HG02943 (cell line): ENCODE measurements at regions not wholly inside any gene's neighbourhood (a gene's known extent, or its start where the extent isn't known, plus 50 kb on each side); places are given as distances from the start of the nearest gene placed in this dataset.

Experiments used
- ATAC-seq: cut with Tn5 transposase; IDR thresholded peaks from one replicate; pipeline ENCODE4 v1.9.1; 2021; ENCODE audit warnings: mild to moderate bottlenecking, low read depth, moderate library complexity; ENCODE audit not compliant: unreplicated experiment

DNA sequence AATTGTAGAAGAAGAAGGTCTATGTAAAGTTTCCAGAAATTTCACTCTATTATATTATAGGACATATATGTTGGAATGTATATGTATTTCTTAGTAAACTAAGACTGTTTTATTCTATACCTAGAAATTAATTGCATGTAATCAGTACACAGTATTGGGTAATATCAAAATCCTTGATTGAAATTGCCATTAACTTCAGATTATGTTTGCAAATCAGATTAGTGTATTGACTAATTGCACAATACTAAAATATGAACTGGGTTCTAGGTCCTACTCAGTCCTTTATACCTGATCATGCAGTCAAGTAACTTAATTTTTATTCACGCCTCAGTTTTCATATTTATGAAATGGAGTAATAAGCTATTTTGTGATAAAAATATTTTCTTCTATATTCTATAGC is 950.3 kb upstream of the ADGRL3 start:
- no peak for ATAC-seq

DNA sequence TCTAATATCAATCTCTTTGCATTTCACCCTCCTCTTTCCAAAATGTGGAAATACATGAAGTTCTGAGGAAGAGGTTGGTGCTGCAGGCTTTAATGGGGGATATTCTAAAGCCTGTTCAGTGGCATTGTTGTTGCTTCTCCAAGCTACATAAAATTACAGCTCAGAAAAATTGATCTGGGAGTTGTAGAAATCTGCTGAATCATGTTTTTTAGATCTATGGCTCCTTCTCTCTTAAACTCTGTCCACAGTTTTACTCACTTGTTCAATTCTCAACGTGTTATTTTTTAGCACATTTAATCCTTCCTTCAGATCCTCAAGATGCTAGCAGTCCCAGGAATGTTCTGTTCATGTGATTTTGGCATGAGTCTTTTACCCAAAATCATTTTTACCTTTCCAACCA is 949.5 kb upstream of the ADGRL3 start:
- no peak for ATAC-seq

DNA sequence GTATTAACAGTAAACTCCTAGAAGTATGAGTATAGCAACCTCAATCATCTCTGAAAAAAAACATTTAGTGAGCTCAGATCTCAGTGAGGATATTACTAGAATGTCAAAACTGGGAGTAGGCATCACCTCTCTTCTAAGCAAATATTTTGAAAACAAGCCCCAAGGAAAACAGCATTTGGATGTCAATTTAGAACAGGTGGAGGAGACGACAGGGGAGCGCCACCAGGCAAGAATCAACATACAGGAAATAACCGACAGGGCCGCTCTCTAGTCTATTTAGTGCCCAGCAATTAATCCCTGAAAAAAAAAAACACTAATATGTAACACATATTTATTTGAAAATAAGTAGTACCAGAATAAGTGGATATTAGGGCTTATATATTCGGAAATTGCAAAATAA is 940.3 kb upstream of the ADGRL3 start:
- no peak for ATAC-seq

DNA sequence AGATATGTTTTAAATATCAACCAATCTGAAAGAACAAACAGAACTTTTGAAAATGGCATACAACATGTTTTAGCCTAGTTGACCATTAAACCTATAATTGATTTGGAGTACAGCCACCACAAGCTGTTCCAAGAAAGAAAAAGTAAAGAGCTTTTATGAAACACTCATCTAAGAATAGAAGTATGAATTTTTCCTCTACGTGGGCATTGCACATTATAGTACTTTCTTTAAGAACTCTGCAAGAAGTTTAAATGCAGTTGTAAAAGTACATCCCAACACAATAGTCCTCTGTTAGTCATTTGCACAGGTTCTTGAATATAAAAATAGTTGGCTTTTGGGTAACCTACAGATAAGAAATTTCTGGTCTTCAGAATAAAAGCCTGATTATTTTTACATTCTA is 933.6 kb upstream of the ADGRL3 start:
- no peak for ATAC-seq

DNA sequence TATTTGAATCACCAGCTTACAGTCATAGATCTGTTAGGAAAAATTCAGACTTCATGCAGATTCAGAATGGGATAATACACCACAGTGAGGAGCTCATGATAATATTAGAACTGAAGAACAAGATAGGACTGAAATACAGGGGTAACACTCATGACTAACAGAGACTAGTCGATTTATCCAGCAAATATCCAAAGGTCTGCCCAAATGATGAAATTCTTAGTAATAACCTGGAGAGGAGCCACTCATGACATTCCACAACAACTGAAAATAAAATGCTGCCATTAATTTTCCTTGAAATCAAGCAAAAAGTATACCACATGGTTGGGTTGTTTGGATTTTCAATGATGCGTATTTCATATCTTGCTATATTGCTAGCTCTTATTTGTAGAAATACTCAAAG is 903.7 kb upstream of the ADGRL3 start:
- no peak for ATAC-seq

DNA sequence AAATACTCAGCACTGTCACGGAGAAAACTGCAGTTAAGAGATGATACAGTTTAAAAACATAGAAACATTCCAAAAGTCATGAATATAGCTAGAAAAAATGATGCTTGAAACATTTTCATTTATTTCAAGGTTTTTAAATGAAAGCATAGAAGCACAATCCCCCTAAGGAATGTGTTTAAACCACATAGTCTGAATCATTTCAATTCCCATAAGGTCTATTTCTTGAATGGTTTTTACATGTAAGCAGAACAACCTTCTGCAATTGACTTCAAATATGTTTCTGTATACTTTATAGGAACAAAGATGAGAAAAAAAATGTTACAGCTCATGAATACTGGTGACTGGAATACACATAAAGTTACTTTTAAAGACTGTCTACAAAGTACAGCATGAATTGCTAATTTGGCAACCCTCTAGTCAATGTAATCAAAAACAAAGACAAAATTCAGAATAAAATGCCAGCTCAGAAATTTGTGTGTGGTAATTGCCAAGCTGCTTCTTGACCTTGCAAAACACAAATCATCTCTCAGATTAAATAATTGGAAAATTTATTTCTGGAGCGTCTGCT is 886.4 kb upstream of the ADGRL3 start:
- no peak for ATAC-seq

DNA sequence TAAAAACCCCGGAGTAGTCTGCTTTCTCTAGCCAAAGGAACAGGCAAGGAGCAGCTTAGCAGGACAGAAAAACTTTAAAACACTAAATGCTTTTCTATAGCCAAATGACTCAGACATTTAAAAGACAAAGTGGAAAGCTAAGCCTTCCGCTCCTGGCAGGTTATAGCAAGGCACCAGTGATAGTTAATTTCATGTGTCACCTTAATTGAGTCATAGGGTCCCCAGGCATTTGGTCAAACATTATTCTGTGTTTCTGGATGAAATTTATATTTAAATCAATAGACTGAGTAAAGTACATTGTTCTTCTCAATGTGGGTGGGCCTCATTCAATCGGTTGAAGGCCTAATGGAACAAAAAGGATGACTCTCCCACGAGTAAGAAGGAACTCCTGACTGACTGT is 885.7 kb upstream of the ADGRL3 start:
- no peak for ATAC-seq

DNA sequence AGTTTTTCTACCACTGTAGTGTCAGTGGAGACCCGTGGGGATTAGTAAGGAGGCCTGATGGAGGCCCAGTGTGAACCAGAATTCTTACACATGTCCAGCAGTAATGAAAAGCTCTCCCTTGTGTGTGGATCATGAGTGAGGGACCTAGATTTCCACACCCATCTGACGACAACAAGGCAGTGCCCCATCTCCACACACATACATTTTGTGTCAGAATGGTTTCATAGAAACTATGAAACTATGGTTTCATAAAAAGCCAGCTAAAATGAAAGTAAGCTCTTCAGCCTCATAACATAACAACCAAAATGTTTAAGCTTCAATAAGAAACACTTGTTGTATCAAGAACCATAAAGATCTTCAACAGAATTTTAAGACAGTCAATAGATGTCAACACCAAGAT is 884.5 kb upstream of the ADGRL3 start:
- ATAC-seq: no peak

DNA sequence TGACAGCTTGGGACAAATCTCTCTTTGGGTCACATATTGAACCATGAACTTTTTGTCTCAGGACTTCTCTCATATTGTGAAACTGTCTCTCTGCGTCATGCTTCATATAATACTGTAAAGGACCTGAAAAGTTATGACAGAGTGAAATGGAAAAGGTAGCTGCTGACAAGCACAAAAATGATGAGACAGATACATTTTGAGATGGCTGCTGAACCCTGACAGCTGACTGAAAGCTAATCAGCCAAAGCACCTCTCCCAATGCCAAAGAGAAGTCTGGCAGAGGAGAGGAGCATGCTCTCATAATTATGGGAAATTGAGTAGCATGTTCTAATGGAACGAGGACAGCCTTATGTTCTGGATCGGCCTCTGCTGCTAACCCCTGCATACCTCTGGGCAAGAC is 873.4 kb upstream of the ADGRL3 start:
- ATAC-seq: no peak

DNA sequence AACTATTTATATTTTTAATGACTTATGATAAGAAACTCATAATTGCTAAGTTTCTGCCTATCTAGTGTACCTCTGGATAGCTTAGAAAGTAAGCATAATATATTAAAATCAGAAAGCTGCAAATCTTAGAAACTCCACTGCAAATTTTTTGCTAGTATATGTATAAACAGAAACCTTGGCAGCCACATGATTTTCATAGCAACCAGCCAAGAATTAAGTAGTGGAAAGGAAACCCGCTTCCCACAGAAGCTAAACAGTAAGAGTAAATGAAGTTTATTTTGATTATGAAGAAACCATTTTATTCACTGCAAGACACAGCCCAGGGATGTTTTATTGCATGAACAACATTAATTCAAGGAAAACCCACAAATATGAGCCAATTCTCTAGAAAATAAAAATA is 872.5 kb upstream of the ADGRL3 start:
- ATAC-seq: no peak

DNA sequence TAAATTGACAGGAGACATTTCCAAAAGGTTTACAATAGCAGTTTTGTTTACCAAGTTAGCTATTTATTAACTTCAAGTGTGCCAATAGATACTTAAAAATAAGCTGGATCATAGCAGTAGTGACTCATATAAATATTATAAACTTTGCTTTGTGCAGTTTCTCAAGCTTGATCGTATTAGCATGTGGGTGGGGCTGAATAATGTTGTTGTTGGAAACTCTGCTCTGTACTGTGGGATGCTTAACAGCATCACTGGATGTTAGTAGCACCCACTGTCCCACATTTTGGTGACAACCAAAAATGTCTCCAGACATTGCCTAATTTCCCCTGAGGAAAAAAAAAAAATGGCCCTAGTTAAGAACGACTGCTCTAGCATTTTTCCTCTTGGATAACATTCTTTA is 855.2 kb upstream of the ADGRL3 start:
- ATAC-seq: no peak

DNA sequence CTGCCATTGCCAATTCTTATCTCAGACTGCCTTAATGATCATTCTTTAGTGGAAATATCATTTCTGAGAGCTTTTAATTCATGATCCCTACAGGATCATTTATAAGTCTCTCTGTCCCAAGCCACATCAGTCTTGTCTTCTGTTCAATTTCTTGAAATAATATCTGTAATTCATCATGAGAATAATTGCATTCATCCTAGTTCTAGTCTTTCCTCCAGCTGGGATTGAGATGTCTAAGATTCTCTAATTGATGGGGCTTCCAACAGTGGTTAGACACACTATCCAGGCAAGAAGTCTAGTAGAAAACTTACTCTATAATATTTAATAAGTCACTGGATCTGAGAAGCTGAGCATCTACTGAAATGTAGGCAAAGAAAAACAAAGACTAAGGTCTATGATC is 854.7 kb upstream of the ADGRL3 start:
- ATAC-seq: no peak

DNA sequence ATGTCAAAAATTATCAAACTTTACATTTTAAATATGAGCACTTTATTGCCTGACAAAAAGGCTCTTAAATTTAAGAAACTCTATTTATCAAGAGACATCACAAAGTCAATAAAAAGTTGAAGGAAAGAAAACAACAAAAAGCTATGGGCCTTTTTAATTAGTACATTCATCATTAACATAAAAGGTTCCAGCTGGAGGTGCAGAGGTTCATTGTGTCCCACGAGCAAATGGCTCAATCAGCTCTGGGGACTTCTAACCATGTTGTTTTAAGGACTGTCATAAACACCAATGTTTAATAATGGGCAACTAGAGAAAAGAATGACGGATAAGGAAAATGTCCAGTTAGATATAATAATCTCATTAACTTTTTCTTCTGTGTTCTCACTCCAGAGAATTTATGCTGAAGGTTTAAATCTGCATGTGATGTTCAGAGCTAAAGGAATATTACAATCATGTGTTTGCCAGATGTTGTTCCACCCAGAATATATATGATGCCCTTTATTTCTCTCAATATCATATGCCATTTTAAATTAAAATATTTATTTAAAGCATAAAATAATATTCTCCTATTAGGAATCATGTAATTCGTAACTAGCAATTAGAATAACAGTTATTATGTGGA is 840.3 kb upstream of the ADGRL3 start:
- no peak for ATAC-seq

DNA sequence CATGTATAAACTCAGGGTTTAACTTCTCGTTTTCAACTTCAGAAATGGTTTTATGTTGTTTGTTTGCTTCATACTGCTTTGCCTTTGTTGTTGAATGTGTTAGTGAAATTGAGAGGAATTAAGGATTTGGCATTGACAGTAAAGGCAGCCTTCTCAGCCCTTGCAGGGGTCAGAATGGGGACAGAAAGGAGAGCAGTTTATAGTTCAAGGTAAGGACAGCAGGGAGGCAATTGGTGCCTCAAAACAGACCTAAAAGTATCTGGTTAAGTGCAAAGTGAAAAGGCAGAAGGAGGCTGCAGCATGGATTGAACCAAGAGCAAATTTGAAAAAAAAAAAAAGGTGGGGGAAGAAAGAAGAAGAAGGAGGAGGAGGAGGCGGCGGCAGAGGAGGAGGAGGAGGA is 835.0 kb upstream of the ADGRL3 start:
- ATAC-seq: no peak

DNA sequence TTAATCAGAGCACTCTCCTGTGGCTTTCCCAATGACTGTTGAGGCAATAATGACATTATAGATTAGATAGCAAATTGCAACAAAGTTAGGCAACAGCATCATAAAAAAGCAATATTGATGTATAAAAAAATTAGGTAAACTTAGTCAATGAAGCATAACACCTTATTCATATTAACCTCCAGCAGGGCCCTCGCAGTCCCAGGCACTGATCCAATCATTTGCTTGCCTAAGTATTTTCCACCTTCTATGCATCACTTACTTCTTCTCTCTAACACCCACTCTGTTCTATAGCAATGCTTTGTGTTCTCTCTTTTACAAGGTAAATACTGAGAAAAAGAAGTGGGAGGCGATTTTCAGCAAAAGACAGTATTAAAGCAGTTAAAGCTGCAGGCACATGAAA is 833.5 kb upstream of the ADGRL3 start:
- no peak for ATAC-seq

DNA sequence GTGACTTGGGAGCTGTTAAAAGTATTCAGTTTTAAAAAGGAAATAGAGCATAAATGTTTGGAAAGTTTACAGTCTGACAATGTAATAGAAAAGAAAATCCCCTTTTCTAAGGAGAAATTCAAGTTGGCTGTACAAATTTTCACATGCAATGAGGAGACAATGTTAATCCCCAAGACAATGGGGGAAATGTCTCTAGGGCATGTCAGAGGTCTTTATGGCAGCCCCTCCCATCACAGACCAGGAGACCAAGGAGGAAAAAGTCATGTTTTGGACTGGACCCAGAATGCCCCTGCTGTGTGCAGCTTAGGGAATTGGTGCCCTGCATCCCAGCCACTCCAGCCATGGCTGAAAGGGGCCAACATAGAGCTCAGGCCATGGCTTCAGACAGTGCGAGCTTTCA is 831.1 kb upstream of the ADGRL3 start:
- ATAC-seq: no peak

DNA sequence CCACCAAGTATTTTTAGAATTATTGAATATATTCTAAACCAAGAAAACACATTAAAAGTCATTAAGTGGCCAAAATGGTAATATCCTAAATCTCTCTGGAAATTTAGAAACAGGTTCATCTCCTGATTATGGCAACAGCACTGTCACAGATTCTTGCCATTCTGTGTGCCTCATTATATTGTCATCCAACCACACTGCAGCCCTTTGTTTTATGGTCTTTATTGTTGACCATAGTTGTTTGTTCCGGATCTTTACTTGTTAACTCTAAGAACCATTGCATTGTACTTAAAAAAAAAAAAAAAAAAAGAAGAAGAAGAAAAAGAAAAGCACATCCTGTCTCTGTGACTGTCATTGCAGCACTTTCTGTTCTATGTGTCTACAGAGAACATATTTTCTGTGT is 822.1 kb upstream of the ADGRL3 start:
- no peak for ATAC-seq

DNA sequence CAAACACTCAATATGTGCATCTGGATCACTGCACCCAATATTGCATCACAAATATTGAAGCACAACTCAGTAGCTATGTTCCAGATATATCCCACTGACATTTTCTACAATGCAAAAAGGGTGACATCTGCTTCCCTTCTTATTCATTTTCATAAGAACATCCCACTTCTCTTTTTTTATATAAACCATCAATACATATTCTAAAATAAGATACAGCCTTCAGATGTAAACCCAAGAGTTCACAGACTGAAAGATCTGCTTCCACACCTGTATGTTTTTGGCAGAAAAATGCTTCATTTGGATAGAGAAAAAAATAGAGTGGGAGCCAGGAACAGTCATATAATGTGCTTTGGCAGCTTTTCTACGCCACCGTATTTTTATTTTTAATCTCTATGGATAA is 815.6 kb upstream of the ADGRL3 start:
- ATAC-seq: no peak

DNA sequence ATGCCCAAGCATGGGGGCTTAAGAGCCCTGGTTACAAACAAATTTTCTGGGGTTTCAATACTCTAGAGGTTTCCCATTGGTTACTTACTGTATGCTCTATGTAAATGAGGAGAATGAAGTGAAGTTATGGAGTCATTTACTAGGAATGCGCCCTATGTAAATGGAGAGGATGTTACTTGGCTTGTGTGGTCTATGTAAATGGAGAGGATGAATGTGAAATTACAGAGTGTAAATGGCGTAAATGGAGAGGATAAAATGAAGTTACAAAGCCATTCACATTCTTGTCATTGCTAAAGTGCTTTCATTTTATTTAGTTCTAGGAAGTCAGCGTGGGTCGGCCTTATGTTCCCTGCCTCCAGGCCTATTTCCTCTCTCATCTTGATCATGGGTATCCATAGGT is 810.5 kb upstream of the ADGRL3 start:
- no peak for ATAC-seq

DNA sequence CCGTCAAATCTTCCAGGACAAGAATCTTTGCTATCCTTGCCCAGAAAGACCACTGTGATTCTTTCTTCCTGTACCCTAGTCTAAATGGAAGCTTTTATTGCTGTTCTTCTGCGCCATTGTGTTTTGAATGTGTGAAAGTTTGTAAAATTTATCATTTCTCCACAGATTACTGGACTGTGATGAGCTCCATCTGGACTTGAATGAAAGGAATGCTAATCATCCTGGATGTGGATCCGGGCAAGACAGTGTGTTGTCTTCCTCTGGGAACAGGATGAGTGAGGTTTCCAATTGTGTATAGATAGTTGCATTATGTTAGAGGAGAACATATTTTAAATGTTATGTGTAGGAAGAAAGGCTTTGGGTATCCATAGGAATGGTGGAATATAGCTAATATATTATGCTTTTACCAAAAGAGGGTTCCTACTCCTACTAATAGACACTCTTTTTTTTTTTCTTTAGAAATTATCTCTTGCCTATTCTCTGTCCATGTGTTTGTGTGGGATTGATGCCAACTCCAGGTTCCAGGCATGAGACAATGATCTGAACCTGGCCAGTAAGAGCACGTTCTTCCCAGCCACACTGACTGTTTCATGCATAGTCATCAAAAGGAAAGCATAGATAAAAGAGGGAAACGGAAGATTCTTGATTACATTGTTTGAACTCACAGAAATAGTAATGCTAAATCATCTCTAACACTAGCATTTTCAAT is 803.6 kb upstream of the ADGRL3 start:
- no peak for ATAC-seq

DNA sequence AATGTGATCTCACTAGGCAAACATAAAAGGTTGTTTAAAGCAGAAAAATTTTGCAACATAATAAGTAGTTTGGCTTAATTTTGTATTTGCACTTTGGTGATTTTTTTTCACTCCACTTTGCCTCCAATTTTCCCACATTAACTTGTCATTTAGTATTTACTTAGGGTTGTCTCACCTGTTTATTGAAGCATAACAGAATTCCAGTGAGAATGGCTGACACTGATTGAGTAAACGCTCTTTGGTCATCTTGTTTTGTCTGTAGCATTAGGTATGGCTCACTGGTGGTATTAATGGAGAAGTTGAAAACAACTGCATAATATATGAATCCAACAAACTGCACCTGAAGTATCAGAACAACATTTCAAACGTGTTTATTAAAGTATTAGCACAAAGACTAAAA is 799.5 kb upstream of the ADGRL3 start:
- no peak for ATAC-seq

DNA sequence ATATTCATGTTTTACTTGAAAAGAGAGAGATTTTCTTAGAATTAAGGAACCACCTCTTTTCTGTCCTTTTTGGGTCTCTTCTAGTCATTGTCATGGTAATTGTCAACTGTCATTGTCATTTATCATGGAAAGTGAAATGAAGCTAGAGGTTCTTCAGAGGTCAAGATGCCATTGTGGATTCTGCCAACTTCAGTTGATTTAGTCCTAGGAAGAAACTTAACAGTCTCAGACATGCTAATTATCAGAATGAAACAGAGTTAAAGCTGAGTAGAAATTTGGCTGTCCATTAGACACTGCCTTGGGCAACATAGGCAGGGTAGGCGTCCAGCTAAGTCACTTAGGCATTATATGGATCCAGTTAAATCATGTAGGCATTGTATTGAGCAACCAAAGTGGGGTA is 796.1 kb upstream of the ADGRL3 start:
- ATAC-seq: no peak
